ENCODE measurements at regions not wholly inside any gene's neighbourhood (a gene's known extent, or its start where the extent isn't known, plus 50 kb on each side); places are given as distances from the start of the nearest gene placed in this dataset.

GRCh38 chr7:98539865-98540264 lies 77.2 kb upstream of the NPTX2 start:
- no peak for TF ChIP-seq CTCF (IDR thresholded peaks at IDR 0.05)
- no peak for TF ChIP-seq POLR2A (IDR thresholded peaks at IDR 0.05)
